GM21529 (cell line): ENCODE measurements at regions not wholly inside any gene's neighbourhood (a gene's known extent, or its start where the extent isn't known, plus 50 kb on each side); places are given as distances from the start of the nearest gene placed in this dataset.
"Not testable (repeated sequence)": the region's sequence is repeated elsewhere in the genome, so short reads cannot be mapped to it uniquely, and the experiment has no call there.

Experiments used
- ATAC-seq: cut with Tn5 transposase; IDR thresholded peaks from one replicate; pipeline ENCODE4 v1.9.1; 2021; ENCODE audit not compliant: unreplicated experiment

DNA sequence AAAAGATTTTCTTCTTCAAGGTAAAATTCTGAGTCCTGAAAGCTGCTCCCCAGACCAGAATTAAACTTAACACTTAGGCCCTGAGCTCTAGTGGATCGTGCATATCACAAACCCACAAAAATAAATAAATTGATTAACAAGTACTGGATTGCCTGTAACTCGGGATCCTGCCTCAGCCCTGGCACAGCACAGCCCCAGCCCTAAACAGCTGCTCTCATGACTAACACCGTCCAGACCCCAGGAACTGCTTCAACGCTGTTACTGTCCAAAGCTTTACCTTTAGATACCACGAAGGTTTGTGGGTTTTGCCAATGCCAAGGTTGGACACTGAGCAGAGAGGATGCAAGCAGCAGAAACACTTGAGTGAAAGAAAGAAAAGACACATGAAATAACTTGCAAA lies 172.5 kb downstream of the COPRS start:
- ATAC-seq: no peak

DNA sequence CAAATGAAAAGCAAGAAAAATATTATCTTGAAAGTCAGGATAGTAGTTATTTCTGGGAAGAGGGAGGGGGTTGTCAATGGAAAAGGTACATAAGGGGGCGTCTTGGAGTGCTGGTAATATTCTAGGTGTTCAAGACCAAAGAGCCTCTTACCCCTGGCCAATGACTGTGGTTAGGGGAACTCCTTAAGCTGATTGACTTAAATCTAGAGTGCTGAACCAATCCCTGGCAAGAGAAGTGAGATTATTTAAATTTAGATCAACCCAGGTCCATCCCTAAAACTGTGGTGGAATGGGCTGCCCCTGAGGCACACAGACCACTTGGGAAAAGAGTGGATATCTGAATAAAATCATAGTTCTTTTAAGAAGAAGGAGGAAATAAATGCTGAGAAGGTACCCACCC lies 174.1 kb downstream of the COPRS start:
- no peak for ATAC-seq

- no peak for ATAC-seq
Observed at GRCh38 chr17:31680126-31680525, 178.9 kb downstream of the COPRS start.

- no peak for ATAC-seq
Observed at GRCh38 chr17:31679667-31680066, 179.4 kb downstream of the COPRS start.

DNA sequence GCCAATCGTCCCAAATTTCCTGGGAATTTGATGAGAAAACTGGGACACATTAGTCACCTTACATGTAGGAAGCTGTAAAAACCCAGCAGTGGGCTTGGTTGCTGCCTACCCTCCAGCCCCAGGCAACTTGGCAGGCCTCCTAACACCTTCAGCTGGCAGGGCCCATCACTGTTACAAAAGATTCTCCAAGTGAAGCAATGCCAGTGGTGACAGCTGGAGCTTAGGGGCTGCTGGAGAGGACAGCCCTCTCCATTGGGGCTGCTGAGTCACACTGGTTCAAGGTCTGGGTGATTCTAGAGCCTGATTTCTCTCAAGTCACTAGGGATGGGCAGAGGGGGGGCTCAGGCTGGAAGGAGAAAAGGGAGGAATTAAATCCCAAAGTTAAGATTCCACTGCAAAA lies 180.6 kb downstream of the COPRS start:
- ATAC-seq: no peak

- ATAC-seq: no peak
Observed at GRCh38 chr17:31677681-31678080, 181.4 kb downstream of the COPRS start.

- no peak for ATAC-seq
Observed at GRCh38 chr17:31677036-31677435, 182.0 kb downstream of the COPRS start.

DNA sequence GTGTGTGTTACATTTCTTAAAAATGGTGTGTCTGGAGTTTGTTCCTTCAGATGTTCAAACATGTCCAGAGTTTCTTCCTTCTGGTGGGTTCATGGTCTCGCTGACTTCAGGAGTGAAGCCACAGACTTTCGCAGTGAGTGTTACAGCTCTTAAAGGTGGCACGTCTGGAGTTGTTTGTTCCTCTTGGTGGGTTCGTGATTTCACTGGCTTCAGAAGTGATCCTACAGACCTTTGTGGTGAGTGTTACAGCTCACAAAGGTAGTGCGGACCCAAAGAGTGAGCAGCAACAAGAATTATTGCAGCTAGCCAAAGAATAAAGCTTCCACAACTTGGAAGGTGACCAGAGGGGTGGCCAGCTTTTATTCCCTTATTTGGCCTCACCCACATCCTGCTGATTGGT lies 183.7 kb downstream of the COPRS start:
- ATAC-seq: not testable (repeated sequence)

DNA sequence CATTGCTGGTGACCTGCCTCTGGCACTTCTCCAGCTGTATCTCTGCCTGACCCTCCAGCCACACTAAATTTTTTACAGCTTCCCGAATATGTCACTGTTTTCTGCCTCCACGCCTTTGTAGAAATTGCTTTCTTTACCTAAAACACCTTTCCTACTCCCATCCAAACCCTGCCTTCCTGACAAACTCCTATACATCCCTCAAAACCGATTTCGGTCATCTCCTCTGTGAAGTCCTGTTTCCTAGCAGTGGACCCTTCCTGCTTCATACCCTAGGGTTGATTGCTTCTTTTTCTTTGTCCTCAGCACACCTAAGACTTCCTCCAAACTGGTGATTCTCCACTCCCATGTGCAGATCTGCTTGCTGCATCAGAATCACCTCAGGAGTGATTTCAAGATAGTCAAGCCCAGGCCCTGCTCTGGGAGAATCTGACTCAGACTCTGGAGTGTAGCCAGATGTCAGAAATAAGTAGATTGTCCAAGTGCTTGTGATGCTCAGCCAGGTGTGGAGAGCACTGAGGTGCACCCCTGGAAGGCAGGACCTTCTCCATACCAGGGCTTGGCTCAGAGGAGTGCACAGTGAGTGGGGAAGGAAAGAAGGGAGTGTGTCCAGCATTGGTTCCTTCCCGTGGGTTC lies 184.2 kb downstream of the COPRS start:
- no peak for ATAC-seq

GRCh38 chr17:31674305-31674704 lies 184.7 kb downstream of the COPRS start:
- no peak for ATAC-seq

DNA sequence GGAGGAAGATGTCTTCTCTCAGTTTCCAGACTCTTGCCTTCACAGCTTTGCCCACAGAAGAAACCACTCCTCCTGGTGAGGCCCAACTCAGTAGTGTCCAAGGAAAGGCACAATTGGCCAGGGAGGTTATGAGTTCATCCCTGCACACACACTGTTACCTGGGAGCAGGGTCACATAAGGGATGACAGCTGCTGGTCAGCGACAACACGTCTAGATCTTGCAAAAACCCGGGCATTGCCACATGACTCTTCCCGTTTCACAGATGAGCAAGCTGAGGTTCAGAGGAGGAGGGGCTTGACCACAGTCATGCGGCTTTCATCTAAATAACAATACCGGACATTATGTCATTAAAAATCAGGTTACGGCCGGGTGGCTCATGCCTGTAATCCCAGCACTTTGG lies 186.0 kb downstream of the COPRS start:
- ATAC-seq: no peak

DNA sequence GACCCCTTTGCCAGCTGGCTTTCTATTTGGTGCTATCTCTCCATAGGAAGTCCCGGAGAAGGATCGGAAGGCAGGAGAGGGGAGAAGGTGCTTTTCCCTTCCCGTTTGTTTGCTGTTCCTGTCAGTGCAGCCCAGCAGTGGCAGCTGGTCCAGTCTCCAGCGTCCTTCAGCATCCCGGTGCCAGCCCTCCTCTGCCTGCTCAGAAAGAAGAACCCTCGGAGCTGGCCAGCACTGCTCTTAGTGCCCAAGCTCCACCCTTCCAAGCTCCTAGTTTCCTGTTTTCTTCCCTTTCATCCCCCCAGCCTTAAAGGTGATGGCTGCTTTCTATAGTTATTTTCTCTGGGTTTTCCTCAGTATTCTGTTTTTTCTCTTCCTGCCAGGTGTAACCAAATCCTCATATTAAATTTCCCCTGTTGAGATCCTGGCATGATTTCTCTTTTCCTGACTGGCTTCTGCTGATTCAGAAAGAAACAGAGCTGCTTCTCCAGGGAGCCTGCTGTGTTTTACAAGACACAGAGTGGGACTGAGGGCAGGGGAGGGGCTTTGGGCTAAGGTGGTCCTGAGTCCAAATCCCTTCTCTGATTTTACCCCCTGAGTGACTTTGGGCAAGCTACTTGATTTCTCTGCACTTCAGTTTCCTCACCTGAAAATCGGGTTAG lies 186.8 kb downstream of the COPRS start:
- no peak for ATAC-seq

DNA sequence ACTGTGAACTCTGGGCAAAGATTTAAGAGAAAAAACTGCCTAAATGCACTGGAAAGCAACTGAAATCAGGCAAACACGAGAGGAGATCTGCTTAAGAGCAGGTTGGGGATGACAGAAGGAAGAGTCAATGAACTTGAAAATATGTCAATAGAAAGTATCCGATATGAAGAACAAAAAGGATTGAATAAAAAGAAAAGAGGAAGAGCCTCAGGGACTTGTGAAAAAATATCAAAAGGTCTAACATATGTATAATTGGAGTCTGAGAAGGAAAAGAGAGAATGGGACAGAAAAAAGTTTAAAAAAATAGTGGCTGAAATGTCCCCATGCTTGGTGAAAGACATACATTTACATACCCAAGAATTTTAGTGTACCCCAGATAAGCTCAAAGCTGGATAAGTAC lies 195.5 kb downstream of the COPRS start:
- no peak for ATAC-seq

- ATAC-seq: no peak
Observed at GRCh38 chr17:31660684-31661083, 198.4 kb downstream of the COPRS start.

DNA sequence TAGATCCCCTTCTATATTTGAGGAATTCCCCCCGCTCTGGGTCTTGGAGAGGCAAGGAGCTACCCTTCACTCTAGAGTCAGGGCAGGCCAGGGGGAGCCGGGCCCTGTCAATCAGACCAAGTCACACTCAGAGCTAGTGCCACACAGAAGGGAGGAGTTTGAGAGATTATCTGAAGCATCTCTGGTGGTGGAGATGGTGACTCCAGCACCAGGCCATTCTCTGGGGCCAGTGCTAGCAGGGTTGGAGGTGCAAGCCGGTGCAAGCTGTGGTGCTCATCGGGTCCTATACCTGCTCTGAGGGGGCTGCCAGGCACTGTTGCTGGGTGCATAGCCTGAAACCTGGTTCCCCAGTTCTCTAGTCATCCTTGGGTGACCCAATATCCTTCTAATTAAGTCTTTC lies 201.2 kb downstream of the COPRS start:
- no peak for ATAC-seq

DNA sequence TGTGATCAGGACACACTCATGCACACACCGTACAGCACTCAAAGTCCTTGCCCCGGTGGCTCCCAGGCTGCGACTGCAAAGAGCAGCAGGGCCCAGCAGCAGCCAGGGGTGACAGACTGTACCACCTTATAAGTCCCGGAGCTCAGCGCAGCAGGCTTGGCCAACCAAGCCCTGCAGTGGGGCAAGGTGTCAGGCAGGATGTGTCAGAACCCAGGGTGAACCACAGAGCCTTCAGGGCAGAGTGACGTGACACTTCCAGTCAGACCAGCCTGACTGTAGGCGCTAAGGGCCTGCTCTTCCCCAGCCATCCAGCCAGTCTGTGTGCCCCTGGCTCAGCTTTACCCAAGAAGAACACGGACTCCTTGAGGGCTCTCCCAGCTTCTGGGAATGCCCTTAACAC lies 204.1 kb downstream of the COPRS start:
- ATAC-seq: no peak

GRCh38 chr17:31653691-31654090 lies 205.4 kb downstream of the COPRS start:
- ATAC-seq: no peak

DNA sequence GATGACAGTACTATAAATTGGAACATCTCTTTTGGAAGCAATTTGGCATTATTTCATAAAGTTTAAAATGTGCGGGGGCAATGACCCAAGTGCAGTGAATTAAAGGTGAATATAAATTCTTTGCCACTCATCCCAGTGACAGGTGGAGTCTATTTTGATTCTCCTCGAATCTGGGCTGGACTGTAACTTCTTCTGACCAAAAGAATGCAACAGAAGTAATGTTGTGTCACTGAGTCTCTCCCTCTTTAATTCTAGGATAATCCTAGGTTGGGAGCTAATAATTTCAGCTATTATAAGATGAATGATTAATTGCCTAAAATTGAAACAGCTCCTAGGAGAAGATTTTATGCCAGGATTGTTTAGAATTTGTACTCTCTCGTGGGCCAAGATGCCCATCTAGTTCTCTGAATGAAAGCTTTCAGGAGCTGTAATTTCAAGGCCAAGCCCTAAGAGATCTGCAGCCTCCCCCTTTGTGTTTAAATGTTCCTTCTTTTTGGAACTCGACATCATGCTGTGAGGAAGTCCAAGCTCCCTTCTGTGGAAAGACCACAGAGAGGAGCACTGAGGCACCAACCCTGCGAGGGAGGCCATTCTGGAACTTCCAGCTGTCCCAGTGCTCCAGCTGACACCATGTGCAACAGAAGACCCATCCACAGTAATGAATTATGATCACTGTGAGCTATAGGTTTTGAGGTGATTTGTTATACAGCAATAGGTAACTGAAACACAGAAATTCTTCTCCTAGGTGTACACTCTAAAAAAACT lies 208.1 kb downstream of the COPRS start:
- no peak for ATAC-seq

DNA sequence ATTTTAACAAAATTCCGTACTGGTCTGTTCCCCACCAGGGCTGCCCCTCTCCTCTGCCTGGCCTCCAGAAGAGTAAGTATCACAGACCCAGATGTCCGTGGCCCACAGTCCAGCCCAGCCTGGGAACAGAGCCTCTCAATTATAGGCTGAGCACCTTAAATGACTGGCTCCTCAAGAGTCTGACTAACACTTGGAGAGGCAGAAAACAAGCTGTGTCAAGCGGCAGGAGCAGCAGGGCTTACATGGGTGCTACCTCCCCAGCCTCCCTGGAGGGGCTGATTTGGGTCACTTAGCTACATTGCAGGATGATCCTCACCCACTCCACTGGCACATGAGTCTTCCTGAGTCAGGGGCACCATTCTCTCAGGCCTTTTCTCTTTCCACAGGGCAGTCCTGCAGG lies 209.7 kb downstream of the COPRS start:
- ATAC-seq: no peak

DNA sequence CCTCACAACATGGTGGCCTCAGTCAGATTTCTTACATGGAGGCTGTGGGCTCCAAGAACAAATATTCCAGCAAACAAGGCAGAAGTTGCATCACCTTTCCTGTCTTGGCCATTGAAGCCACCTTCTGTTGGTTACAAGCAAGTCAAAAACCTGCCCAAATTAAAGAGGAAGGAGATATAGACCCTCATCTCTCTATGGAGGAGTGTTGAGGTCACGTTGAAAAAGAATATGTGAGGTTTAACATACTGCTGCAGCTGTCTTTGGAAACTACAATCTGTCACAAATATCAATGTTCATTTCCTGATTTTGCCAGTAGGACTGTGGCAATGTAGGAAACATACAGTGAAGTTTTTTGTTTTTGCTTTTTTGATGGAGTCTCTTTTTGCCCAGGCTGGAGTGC lies 211.4 kb downstream of the COPRS start:
- ATAC-seq: no peak

GRCh38 chr17:31646642-31647041 lies 212.4 kb downstream of the COPRS start:
- no peak for ATAC-seq

- ATAC-seq: no peak
Observed at GRCh38 chr17:31645351-31645750, 213.7 kb downstream of the COPRS start.
